Left colon (tissue), 2 donors: ENCODE measurements at regions not wholly inside any gene's neighbourhood (a gene's known extent, or its start where the extent isn't known, plus 50 kb on each side); places are given as distances from the start of the nearest gene placed in this dataset.
"Not testable (repeated sequence)": the region's sequence is repeated elsewhere in the genome, so short reads cannot be mapped to it uniquely, and the experiment has no call there.

Experiments used
- ATAC-seq: fragments of 200-7000 bp; cut with Tn5 transposase; one replicate; pipeline ENCODE4 v1.9.1; 2020; ENCODE audit warnings: mild to moderate bottlenecking, moderate library complexity
- DNase-seq, 2 donors: peaks; one replicate each; pipeline ENCODE4 v3.0.0-alpha.2; 2020
- intact Hi-C, 2 donors: fragments of 100-400 bp; cut with DNase I in 1 of 2; cut with micrococcal nuclease in 1 of 2; formaldehyde crosslinking; loops; one replicate each; pipeline versions ENCODE4 v1.11.2 to v1.14.0; 2022; cut with DNase I, micrococcal nuclease
- donor health status: DM: no; HTN: no; CAD: no.
- donor health status: DM: yes; HTN: yes; CAD: no.

GRCh38 chr4:152206646-152207377 is 329.1 kb downstream of the FBXW7 start:
- intact Hi-C loops: no loop called here
- ATAC-seq (no peak), DNase-seq (no peak)

DNA sequence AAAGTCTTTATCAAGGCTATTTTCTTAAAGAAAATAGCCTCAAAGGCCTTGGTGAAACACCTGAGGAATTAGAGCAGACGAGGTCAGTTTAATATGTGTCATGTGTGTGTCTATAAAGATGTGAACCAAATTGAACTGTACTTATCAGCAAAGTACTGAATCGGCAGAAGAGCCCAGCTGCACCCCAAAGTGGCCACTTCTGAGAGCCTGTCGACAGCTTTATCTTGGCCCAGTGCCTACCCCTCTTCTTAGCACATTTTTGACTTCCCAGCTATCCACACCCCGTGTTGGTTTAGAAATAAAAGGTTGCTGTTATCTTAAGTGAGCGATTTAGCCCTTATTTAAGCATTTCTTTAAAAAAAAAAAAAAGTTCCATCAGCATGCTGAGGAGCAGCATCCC is 329.7 kb downstream of the FBXW7 start:
- ATAC-seq (no peak), DNase-seq (no peak)
- intact Hi-C loops: no loop called here

DNA sequence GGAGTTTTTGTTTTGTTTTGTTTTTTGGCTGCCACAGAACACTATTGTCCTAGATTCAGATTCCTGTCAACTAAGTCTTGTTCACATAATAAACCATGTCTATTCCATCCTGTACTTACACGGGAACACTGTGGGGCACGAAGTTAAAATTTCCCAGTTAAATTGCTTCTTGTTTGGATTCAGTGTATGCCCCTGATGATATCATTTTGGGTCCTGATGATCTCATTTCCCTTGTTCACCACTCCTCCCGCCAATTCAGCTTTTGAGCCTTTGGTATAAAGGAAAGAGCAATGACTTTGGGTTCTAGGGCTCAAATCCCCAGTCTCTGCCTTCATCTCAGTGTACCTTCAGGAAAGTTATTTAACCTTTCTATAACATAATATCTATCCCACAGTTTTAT is 333.5 kb downstream of the FBXW7 start:
- ATAC-seq (no peak), DNase-seq (no peak)
- intact Hi-C loops: no loop called here

DNA sequence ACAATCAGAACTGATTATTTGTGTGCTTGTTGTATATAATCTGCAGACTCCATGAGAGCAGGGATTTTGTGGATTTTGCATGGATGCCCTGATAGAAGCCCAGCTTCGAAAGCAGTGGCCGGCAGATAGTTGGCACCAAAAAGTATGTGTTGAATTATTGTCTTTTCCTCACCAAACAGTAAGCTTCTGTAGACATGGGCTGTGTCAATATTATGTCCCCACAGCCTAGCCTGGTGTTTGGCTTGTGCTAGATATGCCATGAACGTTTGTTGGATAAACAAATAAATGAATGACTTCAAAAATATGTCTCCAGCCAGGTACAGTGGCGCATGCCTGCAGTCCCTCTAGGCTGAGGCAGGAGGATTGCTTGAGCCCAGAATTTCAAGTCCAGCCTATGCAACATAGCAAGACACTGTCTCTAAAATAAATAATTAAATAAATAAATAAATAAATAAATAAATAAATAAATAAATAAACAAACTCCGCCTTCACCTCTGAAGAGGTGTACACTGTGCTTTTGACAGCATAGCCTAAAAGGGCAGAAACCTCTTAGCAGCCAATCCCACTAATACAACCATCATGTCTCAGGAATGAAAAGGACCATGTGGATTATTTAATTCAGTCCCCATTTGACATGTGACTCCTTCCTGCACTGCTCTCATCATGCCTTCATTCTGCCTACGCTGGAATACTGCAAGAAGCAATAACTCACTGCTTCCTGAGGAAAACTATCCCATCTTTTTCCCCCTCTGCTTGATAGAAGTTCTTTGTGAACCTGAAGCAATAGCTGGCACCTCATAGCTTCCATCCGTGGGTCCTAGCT is 335.2 kb downstream of the FBXW7 start:
- ATAC-seq (no peak), DNase-seq (no peak)
- intact Hi-C loops: no loop called here

GRCh38 chr4:152197211-152197610 is 338.7 kb downstream of the FBXW7 start:
- ATAC-seq: no peak
- DNase-seq: no peak
- intact Hi-C loops: no loop called here

GRCh38 chr4:152195888-152196287 is 340.0 kb downstream of the FBXW7 start:
- DNase-seq (no peak), ATAC-seq (no peak)
- intact Hi-C loops: no loop called here

- ATAC-seq: no peak
- intact Hi-C loops: no loop called here
- DNase-seq: no peak
These were observed 342.8 kb downstream of the FBXW7 start for GRCh38 chr4:152193059-152193458.

DNA sequence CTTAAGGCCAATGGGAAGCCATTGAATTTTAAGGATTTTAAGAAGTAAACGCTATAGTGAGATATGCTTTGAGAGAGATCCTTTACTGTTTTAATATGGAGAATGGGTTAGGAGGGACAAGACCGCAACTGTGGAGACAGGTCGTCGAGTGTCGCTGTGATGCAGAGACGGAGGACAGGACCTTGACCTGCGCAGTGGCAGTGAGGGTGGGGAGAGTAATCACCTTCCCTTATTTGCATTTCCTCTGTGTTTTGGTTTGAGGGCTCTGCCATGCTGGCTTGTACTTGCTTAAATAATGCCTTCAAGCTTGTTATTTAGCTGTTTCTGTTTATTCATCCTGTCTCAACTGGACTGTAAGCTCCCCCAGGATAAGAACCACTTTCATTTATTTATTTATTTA is 345.0 kb downstream of the FBXW7 start:
- no peak for DNase-seq
- intact Hi-C loops: no loop called here
- no peak for ATAC-seq

DNA sequence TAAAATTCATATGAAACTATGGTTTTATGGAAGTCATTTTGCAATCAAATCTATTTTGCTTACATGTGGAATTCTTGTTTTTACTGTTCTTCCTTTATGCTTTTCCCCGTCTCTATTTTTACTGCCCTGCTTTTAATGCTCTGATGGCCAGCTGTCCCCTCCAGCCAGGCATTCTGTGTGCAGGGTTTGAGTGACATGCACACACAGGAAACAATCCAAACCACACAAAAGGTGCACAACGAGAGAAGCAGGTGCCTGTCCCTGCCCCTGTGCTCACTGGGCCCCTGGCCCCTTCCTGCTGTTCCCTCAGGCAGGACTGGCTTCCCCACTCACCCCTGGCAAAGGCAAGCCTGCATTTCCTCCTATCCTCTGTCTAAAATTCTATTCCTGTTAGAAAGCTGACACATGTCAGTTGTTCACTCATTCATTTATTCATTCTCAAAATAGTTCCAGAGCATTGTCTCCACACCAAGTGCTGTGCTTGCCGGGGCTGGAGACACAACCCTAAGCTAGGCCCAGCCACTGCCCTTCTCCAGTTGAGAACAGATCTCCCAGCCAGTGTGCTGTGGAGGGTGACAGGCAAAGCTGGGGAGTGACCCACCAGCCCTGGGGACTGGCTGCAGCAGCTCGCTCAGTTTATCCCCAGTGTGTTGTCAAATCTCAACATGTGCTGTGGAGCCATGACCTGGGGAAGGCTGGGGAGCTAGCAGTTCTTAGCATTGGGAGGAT is 346.3 kb downstream of the FBXW7 start:
- intact Hi-C loops: no loop called here
- DNase-seq (no peak), ATAC-seq (no peak)

DNA sequence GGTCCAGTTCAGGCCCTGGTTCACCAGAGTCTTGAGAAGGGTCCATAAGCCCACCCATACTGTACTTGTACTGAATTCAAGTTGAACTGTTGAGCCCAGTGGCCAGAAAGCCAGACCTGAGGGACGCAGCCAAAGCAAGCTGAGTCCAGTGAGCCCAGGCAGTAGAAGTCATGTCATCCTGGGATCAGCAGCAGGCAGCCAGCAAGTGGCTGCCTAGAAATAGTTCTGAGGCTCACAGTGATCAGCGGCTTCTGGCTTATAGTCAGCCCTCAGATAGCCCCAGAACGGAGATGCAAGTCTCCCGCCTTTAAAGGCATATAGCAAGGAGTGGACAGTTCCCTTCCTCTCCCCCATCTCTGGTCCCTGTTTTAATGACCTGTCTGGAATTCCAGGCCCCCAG is 347.1 kb downstream of the FBXW7 start:
- DNase-seq (no peak), ATAC-seq (no peak)
- intact Hi-C loops: no loop called here

GRCh38 chr4:152187693-152188092 is 348.2 kb downstream of the FBXW7 start:
- ATAC-seq (no peak), DNase-seq (no peak)
- intact Hi-C loops: no loop called here

DNA sequence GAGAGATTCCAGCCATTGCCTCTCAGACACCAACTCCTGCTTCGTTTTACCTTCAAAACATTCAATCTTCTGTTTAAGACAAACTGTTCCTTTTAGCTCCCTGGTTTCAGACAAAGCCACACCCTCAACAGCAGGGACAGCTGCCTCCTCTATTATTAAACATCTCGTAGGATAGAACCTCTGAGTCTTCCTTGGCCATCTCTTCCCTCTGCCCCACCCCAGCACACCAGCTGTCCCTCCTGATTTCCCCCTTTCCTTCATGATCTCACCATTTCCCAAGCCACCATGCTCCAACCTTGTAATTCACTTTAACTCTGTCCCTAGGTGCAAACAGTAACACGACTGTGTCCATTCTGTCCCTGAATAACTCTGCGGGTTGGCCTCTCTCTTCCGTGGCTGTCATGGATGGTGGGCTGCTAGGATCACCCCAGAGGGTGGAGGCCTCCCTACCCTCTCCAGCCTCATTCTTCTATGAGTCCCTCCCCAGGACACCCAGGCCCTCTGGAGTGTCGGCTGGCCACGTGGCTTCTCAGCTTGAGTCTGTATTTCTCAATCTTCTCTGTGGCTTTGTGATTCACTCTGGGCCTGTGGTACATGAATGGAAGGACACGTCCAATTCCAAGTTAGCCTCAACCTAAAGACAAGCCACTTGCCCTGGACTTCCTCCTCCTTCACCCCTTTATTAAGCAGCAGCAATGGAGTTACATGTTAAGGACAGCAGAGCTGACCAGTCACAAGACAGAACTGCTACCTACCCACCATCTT is 349.9 kb downstream of the FBXW7 start:
- DNase-seq: no peak
- intact Hi-C loops: no loop called here
- ATAC-seq: no peak

DNA sequence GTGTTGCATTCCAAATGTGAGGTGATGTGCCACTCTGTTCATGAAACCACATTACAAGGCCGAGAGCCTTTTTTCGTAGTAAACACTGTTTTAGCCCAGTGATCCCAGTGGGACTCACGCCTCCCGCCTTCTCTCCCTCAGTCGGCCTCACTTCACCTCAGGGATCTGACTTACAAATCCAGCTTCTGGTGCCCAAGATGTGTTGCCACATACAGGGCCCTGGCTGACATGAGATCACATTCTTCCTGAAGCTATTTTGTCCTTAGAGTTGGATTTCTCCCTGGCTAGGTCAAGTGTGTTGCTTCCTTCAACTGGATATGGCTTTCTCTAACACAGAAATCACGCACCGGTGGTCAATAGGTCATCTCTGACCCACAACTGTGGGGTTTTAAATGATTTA is 354.7 kb downstream of the FBXW7 start:
- no peak for DNase-seq
- ATAC-seq: no peak
- intact Hi-C loops: no loop called here

DNA sequence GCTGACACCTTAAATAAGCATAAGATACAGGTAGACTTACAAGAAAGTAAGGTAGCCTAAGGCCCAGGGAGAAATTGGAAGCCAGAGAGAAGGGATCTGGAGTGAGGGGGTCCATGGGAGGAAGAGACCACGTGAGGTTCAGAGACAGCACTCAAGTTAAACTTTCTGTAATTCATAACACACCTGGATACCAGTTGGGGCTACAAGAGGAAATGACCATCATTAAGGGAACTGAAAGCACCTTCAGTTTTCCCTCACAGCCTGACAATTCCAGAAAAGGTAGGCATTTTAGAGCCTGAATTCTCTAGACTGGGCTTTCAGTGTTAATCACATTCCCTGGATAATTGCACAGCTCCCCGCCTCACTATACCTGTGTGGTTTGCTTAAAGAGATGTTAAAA is 355.5 kb downstream of the FBXW7 start:
- no peak for ATAC-seq

DNA sequence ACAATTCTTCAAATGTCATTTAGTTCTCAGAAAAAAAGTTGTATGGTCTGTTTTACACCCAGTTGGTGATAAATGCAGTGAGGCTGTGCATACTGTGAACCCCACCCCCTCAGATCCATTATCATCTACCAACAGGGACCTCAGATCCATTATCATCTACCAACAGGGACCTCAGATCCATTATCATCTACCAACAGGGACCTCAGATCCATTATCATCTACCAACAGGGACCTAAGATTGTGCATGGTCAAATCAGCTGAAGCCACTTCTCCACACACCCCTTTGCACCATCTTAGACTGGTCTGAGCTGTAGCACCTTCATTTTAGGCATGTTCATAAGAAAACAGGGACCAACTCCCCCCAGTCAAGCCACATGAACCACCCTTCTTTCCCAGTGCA is 358.4 kb downstream of the FBXW7 start:
- intact Hi-C loops, ATAC-seq, DNase-seq: not testable (repeated sequence)

More for the DNA sequence above, 355.5 kb downstream of the FBXW7 start:
- intact Hi-C loops: no loop called here
- no peak for DNase-seq

- no peak for DNase-seq
- intact Hi-C loops: no loop called here
- ATAC-seq: no peak
These were observed 359.2 kb downstream of the FBXW7 start for GRCh38 chr4:152176627-152177214.

DNA sequence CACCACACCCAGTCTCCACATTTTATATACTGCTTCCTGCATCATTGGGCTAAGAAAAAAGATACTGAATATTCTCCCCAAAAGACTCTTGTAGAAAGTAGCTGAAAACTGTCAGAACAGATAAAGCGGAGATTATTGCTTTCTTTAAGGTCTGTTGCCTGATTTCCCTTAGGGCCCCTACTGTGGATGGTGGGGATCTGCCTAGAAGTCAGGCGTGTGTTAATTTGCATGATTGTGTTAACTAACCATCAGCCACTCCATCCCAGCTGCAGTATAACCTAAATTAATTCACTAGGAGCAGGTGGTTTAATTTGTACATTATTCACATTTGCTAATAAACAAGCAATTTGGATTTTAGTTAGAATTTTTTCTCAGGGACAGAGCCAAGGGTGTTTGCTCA is 360.3 kb downstream of the FBXW7 start:
- intact Hi-C loops: no loop called here
- ATAC-seq (no peak), DNase-seq (no peak)

DNA sequence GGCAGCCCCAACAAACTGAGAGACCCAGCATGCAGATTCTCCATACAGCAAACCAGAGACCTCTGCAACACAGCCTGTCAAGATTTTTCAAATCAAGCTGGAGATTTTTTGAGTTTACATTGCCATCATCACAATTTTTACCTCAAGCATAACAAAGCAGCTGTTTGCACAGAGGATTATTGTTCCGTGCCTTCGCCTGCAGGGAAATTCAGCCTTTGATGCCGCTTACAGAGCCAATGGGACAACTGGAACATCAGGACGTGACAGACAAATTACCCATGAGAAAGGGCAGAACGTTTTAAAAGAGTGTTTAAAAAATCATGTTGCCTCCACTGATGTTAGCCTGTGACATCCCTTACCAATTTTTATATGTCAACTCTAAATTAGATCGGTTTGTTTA is 363.7 kb downstream of the FBXW7 start:
- intact Hi-C loops: no loop called here
- DNase-seq: no peak
- no peak for ATAC-seq

DNA sequence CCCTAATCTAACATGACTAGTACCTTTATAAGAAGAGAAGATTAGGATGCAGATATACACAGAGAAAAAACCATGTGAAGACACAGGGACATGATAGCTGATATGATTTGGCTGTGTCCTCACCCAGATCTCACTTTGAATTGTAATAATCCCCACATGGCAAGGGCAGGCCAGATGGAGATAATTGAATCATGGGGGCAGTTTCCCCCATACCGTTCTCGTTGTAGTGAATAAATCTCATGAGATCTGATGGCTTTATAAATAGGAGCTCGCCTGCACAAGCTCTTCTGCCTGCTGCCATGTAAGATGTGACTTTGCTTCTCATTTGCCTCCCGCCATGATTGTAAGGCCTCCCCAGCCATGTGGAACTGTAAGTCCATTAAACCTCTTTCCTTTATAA is 364.3 kb downstream of the FBXW7 start:
- no peak for DNase-seq
- no peak for ATAC-seq
- intact Hi-C loops: no loop called here
